HG03432 (cell line): ENCODE measurements at regions not wholly inside any gene's neighbourhood (a gene's known extent, or its start where the extent isn't known, plus 50 kb on each side); places are given as distances from the start of the nearest gene placed in this dataset.
"Not testable (repeated sequence)": the region's sequence is repeated elsewhere in the genome, so short reads cannot be mapped to it uniquely, and the experiment has no call there.

Experiments used
- ATAC-seq: cut with Tn5 transposase; IDR thresholded peaks from one replicate; pipeline ENCODE4 v1.9.1; 2021; ENCODE audit warnings: mild to moderate bottlenecking, moderate library complexity; ENCODE audit not compliant: unreplicated experiment

GRCh38 chr10:46792657-46793357, 118.4 kb upstream of the PTPN20 start:
- not testable (repeated sequence) for ATAC-seq

- not testable (repeated sequence) for ATAC-seq
These were observed 114.9 kb upstream of the PTPN20 start for GRCh38 chr10:46796351-46796750.

- ATAC-seq: not testable (repeated sequence)
These were observed 109.2 kb upstream of the PTPN20 start for GRCh38 chr10:46802010-46802409.

- ATAC-seq: not testable (repeated sequence)
These were observed 108.1 kb upstream of the PTPN20 start for GRCh38 chr10:46803082-46803481.

GRCh38 chr10:46810222-46810621, 101.0 kb upstream of the PTPN20 start:
- ATAC-seq: not testable (repeated sequence)

GRCh38 chr10:46816126-46816525, 95.1 kb upstream of the PTPN20 start:
- not testable (repeated sequence) for ATAC-seq

DNA sequence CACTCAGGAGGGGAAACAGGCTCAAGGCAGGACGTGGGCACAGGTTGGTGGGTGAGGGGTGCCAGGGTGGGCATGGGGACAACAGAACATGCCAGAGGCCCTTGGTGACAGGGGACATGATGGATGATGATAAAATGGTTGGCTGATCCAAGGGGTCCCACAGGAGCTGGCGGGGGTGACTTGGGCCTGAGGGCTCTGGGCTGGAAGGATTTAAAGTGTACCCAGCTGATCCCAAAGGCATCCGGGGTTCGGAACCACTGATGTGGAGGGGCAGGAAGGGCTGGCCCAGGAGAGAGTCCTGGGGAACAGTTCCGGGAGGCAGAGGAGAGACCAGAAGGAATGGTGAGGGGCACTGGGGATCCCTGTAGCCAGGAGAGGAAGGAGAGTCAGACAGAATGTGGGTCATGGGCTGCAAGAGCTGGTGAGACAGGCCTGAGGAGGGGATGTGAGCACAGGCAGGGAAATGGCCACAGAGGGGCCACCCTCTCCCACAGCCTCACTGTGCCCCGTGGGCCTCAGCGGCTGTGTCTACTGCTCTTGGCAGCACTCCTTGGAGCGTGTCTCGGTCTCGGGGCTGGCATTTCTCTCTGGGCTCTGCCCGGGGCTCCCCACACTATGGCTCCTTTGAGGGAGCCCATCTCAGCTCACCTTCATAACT, 70.7 kb upstream of the PTPN20 start:
- ATAC-seq: not testable (repeated sequence)

- not testable (repeated sequence) for ATAC-seq
These were observed 70.1 kb upstream of the PTPN20 start for GRCh38 chr10:46841051-46841593.

- ATAC-seq: not testable (repeated sequence)
These were observed 66.0 kb upstream of the PTPN20 start for GRCh38 chr10:46845194-46845593.

DNA sequence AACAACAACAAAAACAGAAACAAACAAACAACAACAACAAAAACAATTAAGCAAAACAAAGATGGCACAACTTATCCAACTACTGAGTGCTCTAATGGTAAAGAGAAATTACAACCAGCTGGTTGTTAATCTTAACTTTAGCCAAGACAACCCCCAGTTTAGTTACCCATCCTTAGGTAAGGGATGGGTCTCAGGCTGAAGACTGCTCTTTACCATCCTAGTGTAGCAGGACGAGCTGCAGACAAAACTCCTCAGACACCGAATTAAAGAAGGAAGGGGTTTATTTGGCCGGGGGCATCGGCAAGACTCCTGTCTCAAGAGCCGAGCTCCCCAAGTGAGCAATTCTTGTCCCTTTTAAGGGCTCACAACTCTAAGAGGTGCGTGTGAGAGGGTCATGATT, 65.6 kb upstream of the PTPN20 start:
- not testable (repeated sequence) for ATAC-seq

DNA sequence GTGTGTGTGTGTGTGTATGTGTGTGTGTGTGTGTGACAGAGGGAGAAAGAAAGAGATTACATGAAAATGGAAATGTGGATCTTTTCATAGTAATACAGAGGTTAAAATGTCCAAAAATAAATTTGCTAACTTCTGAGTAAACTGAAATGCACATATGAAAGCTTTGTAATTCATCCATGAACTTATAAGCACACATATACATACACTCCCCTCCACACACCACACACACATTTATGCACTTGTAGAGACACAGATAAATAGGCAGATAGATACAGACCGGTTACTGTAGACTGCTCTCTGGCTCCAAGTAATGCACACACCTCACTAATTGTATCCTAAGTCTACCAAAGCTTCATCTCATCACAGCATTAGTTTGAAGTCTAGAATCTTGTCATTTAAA, 50.5 kb upstream of the PTPN20 start:
- ATAC-seq: not testable (repeated sequence)
